CD4-positive, alpha-beta T cell (primary cell): ENCODE measurements at regions not wholly inside any gene's neighbourhood (a gene's known extent, or its start where the extent isn't known, plus 50 kb on each side); places are given as distances from the start of the nearest gene placed in this dataset.

Source experiments
- ATAC-seq: fragments of 200-7000 bp; cut with Tn5 transposase; one replicate; pipeline ENCODE4 v1.10.0; 2022; ENCODE audit warnings: mild to moderate bottlenecking; ENCODE audit not compliant: poor library complexity
- CTCF ChIA-PET: fragments of 350-600 bp; sonication (Branson Sonifier 250); formaldehyde crosslinking; loops from one replicate; lab custom pipeline; 2021; ENCODE audit warnings: antibody characterized with exemption, inconsistent platforms; lab: Charles Lee
- POLR2A ChIA-PET: fragments of 350-600 bp; sonication (Branson Sonifier 250); formaldehyde crosslinking; loops from one replicate; lab custom pipeline; 2021; ENCODE audit warnings: antibody characterized with exemption, inconsistent platforms; lab: Charles Lee
- DNase-seq, 14 experiments: peaks; one replicate each; pipeline ENCODE4 v3.0.0-alpha.2; 2013 to 2020; ENCODE audit warnings: mixed read lengths in 2 of 14
- H3K27ac ChIP-seq, 2 donors: one replicate each; pipeline versions ENCODE4 v1.5.1 to v1.7.0; 2013; ENCODE audit warnings: low read length in 2 of 2, low read depth in 1 of 2, mild to moderate bottlenecking in 1 of 2
- H3K27me3 ChIP-seq, 2 experiments: 1 replicate in 1 of 2; 2 replicates in 1 of 2; pipeline versions ENCODE4 v1.6.1 to v1.7.0; 2013; ENCODE audit warnings: low read length in 2 of 2, control low read depth in 1 of 2, mild to moderate bottlenecking in 1 of 2, moderate library complexity in 1 of 2; ENCODE audit not compliant: insufficient read depth in 2 of 2, control insufficient read depth in 1 of 2
- H3K36me3 ChIP-seq: one replicate; pipeline ENCODE4 v1.6.1; 2013; ENCODE audit warnings: low read length, control low read depth; ENCODE audit not compliant: insufficient read depth
- H3K4me1 ChIP-seq: one replicate; pipeline ENCODE4 v1.6.1; 2013; ENCODE audit warnings: low read length, control low read depth; ENCODE audit not compliant: insufficient read depth
- H3K4me3 ChIP-seq: one replicate; pipeline ENCODE4 v1.5.1; 2013; ENCODE audit warnings: mild to moderate bottlenecking, low read length, moderate library complexity
- H3K9me3 ChIP-seq, 2 experiments: 1 replicate in 1 of 2; 2 replicates in 1 of 2; pipeline versions ENCODE4 v1.6.1 to v1.7.0; 2013; ENCODE audit warnings: low read length in 2 of 2, mild to moderate bottlenecking in 2 of 2, control low read depth in 1 of 2, moderate library complexity in 1 of 2; ENCODE audit not compliant: control insufficient read depth in 1 of 2, insufficient read depth in 1 of 2
- H3K27ac Mint-ChIP-seq: one replicate; pipeline ENCODE4 v1.8.0; 2020; ENCODE audit warnings: mixed read lengths
- H3K27me3 Mint-ChIP-seq: one replicate; pipeline ENCODE4 v1.8.0; 2021; ENCODE audit warnings: mixed read lengths
- H3K36me3 Mint-ChIP-seq: one replicate; pipeline ENCODE4 v1.8.0; 2021; ENCODE audit warnings: low read depth, mixed read lengths
- H3K4me1 Mint-ChIP-seq: one replicate; pipeline ENCODE4 v1.8.0; 2021; ENCODE audit warnings: low read depth, mixed read lengths
- H3K4me3 Mint-ChIP-seq: one replicate; pipeline ENCODE4 v1.8.0; 2020; ENCODE audit warnings: mild to moderate bottlenecking, mixed read lengths
- H3K9me3 Mint-ChIP-seq: one replicate; pipeline ENCODE4 v1.8.0; 2020; ENCODE audit warnings: mixed read lengths
- intact Hi-C, 2 experiments: fragments of 100-400 bp; cut with DNase I in 1 of 2; cut with micrococcal nuclease in 1 of 2; formaldehyde crosslinking; loops; one replicate each; pipeline versions ENCODE4 v1.15.1 to v1.9.0; 2023 to 2025; cut with DNase I, micrococcal nuclease
- TF ChIP-seq, protein P1 (sequence below): fragments of 200-600 bp; IDR thresholded peaks from one replicate; pipeline ENCODE4 v1.8.0; 2022; ENCODE audit warnings: antibody characterized with exemption, mild to moderate bottlenecking

DNA sequence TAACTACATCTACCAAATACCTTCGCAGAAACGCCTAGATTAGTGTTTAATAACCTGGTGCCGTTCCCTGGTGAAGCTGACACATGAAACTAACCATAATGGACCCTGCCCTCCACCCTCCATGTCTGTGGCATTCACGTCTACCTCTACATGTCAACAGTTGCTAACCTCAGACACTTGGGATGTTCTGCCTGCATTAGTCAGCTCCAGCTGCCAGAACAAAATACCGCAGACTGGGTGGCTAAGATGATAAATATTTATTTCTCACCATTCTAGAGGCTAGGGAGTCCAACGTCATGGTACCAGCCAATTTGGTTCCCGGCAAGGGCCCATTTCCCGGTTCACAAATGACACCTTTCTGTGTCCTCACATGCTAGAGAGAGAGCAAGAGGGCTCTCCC, 118.5 kb upstream of the CHST15 start:
- ChIA-PET CTCF (no interaction called here), POLR2A (no interaction called here)
- ATAC-seq (no peak), DNase-seq (no peak)
- TF ChIP-seq, protein P1, sequence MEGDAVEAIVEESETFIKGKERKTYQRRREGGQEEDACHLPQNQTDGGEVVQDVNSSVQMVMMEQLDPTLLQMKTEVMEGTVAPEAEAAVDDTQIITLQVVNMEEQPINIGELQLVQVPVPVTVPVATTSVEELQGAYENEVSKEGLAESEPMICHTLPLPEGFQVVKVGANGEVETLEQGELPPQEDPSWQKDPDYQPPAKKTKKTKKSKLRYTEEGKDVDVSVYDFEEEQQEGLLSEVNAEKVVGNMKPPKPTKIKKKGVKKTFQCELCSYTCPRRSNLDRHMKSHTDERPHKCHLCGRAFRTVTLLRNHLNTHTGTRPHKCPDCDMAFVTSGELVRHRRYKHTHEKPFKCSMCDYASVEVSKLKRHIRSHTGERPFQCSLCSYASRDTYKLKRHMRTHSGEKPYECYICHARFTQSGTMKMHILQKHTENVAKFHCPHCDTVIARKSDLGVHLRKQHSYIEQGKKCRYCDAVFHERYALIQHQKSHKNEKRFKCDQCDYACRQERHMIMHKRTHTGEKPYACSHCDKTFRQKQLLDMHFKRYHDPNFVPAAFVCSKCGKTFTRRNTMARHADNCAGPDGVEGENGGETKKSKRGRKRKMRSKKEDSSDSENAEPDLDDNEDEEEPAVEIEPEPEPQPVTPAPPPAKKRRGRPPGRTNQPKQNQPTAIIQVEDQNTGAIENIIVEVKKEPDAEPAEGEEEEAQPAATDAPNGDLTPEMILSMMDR = no peak
- Histone ChIP-seq H3K27ac (no peak overlapping the region), H3K36me3 (no peaks in the 10 kb centered on the region), H3K4me3 (no peak overlapping the region), H3K4me1 (no peaks in the 10 kb centered on the region), H3K27me3 (no peaks in the 10 kb centered on the region), H3K9me3 (no peaks in the 10 kb centered on the region)
- peaks cover 3% of the 10 kb centered on the region for H3K9me3 Mint-ChIP-seq
- no peaks in the 10 kb centered on the region for H3K36me3 Mint-ChIP-seq
- H3K27me3 Mint-ChIP-seq = no peaks in the 10 kb centered on the region
- no peak overlapping the region for H3K4me3 Mint-ChIP-seq
- no peaks in the 10 kb centered on the region for H3K4me1 Mint-ChIP-seq
- intact Hi-C loops = no loop called here
- H3K27ac Mint-ChIP-seq = no peak overlapping the region

DNA sequence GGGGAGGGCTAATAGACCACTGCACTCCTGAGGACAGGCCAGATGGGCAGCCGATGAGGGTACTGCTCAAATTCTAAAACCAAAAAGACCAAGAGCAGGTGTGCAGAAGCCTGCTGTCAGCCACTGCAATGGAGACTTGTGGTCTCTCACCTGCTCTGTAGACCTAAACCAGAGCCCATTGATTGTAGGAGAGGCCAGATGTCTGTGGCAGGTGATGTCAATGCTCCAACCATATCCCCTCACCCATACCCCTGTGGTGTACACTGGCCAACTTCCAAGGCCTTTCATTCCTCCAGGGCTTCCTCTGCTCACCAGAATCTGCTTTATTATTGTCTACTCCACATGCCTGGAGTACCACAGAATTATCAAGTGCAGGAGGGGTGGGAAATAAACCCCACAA, 116.9 kb upstream of the CHST15 start:
- intact Hi-C loops = no loop called here
- Histone ChIP-seq H3K27ac (no peak overlapping the region), H3K4me1 (no peaks in the 10 kb centered on the region), H3K9me3 (no peaks in the 10 kb centered on the region), H3K36me3 (no peaks in the 10 kb centered on the region), H3K27me3 (no peaks in the 10 kb centered on the region), H3K4me3 (no peak overlapping the region)
- Mint-ChIP-seq H3K27ac (no peak overlapping the region), H3K4me3 (no peak overlapping the region), H3K36me3 (no peaks in the 10 kb centered on the region), H3K27me3 (no peaks in the 10 kb centered on the region), H3K9me3 (peaks cover 3% of the 10 kb centered on the region), H3K4me1 (no peaks in the 10 kb centered on the region)
- TF ChIP-seq, protein P1 = no peak
- DNase-seq = no peak
- ATAC-seq = no peak
- ChIA-PET POLR2A (no interaction called here), CTCF (no interaction called here)

DNA sequence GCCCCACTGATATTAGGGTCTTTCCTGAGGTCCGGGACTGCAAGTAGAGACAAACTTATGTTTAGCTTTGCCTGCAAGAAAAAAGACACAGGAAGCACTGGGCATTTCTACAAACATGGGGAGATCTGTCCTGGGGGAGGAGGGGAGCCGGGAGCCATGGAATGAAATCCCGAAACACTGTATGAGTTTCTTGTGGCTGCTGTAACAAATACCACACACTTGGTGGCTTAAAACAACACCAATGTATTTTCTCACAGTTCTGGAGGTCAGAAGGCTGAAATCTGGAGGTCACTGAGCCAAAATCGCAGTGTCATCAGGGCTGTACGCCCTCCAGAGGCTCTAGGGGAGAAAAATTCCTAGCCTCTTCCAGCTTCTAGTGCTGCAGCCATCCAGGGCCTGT, 114.0 kb upstream of the CHST15 start:
- Histone ChIP-seq H3K27me3 (no peaks in the 10 kb centered on the region), H3K27ac (no peak overlapping the region), H3K4me1 (no peaks in the 10 kb centered on the region), H3K4me3 (no peak overlapping the region), H3K36me3 (no peaks in the 10 kb centered on the region), H3K9me3 (no peaks in the 10 kb centered on the region)
- TF ChIP-seq, protein P1 = no peak
- Mint-ChIP-seq H3K9me3 (peaks cover 3% of the 10 kb centered on the region), H3K27me3 (no peaks in the 10 kb centered on the region), H3K36me3 (no peaks in the 10 kb centered on the region), H3K4me1 (no peaks in the 10 kb centered on the region), H3K27ac (no peak overlapping the region), H3K4me3 (no peak overlapping the region)
- intact Hi-C loops = no loop called here
- DNase-seq (no peak), ATAC-seq (no peak)
- ChIA-PET POLR2A (no interaction called here), CTCF (no interaction called here)
